DMS53 treated with DMSO at 0.1 percent for 48 hours (cell line): ENCODE measurements at regions not wholly inside any gene's neighbourhood (a gene's known extent, or its start where the extent isn't known, plus 50 kb on each side); places are given as distances from the start of the nearest gene placed in this dataset.
"Not testable (repeated sequence)": the region's sequence is repeated elsewhere in the genome, so short reads cannot be mapped to it uniquely, and the experiment has no call there.

Source experiments
- DNase-seq: peaks from one replicate; lab custom pipeline; 2025; ENCODE audit not compliant: unreplicated experiment; lab: John Stamatoyannopoulos, UW

DNA sequence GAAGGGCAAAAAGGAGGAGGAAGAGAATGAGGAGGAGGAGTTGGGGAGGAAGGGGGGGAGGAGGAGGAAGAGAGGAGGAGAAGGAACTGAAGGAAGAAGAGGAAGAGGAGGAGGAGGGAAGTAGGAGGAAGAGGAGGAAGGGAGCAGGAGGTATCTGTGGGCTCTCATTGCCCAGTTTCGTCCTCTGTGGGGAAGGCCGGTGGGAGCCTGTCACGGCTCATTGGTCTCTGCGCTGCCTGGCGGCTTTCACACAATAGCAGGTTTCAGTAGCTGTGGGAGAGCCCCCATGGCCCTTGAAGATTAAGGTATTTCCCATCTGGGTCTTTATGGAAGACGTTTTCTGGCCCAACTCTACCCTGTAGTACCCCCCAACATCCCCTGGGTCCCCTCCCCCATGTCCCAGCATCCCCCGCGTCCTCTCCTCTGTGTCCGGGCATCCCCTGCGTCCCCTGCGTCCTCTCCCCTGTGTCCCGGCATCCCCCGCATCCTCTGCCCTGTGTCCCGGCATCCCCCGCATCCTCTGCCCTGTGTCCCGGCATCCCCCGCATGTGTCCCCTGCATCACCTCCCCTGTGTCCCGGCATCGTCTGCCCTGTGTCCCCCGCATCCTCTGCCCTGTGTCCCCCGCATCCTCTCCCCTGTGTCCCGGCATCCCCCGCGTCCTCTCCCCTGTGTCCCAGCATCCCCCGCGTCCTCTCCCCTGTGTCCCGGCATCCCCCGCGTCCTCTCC is 278.2 kb upstream of the SFSWAP start:
- no peak for DNase-seq

DNA sequence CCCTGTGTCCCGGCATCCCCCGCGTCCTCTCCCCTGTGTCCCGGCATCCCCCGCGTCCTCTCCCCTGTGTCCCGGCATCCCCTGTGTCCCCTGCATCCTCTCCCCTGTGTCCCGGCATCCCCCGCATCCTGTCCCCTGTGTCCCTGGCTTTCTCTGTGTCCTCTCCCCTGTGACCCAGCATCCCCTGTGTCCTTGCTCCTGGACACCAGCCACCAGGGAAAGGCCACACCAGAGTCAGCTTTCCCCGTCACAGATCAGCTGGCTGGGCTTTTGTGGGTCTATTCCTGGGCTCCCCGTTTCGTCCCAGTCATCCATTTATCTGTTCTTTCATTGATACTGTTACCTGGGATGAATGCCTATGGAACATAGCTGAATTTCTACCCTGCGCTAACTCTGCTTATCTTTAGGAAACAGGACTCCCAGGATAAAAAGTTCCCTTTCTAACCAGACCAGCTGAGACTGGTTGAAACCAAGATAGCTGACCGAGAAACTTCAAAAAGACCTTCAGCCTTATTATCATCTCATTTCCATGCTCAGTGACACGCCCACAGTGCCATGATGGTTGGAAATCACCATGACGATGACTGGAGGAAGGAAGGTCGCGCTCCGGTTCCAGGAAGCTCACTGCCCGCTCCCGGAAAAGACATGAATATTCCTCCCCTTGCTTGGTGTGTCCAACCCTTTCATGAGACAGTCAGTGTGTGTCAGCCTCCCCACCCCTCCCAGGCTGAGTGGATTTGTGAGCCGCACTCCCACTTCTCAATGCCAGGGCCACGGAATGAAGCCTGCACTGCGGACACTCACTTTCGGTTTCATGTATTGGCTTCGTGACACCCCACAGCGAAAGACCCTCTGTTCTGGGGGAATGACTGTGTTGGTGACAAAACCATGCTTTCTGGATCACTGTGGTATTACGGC is 276.4 kb upstream of the SFSWAP start:
- no peak for DNase-seq

DNA sequence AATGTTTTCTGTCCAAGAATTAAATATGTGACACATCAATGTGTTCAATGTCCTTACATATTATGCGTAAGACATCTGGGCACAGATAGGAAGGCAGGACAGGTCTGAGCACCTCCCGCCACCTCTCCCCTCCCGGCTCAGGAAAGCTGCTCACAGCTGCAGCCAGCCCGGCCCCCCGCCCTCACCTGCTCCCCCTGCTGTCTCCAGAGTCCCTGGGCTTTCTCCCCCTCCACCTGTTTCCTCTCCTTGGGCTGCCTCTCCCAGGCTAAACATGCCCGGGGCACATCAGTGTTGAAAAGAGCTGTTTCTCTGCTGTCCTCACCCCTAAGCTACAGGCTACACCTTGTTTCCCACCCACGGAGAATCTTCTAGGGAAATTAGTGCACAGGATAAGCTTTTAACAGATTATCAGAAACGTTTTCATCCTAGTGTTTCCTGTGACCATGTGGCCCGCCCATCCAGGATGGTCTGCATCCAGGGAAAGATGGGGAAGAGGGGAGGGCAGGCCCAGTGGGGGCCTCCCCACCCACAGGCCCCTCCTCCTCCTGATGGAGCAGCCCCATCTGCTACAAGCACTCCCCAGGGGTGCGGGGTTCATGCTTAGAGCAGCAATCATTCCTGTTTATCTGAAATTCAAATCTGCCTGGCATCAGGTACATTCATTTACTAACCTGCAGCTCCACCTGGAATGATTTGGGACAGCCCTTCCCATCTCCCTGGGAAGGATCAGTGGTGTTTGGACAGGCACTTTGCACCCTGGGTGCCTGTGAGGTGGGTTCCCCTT is 273.8 kb upstream of the SFSWAP start:
- DNase-seq, result no peak

DNA sequence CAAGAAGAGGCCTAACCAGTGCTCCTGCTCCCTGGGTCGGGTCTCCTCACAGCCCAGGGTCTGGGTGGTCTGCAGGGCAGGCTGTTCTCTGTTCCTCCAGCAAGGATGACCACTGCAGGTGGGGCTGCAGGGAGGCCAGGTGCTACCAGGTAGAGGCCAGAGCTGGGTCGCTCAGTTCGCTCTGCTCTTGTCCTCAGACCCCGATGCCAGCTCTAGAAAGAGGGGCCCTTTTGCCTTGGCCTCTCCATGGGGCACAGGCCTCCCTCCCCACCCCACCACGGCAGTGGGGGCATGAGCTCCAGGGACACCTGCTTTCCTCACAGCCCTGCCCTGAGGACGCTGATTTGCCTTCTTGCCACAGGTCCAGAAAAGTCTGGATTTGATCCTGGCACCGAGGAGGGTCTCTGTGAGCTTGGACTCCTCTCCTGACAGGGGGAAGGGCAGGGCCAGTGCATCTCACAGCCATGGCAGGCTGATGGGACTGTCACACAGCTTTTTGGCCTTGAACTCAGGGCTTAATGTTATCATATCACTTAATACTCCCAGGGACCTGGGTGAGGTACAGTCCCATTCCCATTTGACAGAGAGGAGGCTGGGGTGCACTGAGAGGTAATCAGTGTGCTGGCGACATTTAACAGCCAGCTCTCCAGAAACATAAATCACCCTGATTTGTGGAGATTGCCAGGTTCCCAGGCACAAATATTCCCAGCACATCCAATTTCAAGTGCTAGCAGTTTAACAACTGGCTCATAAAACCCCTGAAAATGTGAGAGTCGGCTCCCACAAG is 273.0 kb upstream of the SFSWAP start:
- no peak for DNase-seq

DNA sequence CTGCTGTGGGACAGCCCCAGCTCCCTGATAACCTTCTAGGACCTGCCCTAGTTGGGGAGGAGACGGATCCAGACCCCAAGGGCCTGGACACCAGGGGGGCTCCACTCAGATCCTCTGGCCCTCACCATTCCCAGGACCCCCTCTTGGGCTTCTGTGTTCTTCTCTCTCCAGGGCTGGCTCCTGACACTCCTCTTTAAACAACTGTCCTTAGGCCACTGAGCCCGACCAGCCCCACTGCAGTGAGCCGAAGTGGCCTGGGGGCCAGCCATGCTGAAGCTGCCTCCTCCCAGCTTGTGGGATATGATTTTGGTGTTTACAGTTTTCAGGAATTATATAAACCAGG is 272.4 kb upstream of the SFSWAP start:
- DNase-seq, result not testable (repeated sequence)

DNA sequence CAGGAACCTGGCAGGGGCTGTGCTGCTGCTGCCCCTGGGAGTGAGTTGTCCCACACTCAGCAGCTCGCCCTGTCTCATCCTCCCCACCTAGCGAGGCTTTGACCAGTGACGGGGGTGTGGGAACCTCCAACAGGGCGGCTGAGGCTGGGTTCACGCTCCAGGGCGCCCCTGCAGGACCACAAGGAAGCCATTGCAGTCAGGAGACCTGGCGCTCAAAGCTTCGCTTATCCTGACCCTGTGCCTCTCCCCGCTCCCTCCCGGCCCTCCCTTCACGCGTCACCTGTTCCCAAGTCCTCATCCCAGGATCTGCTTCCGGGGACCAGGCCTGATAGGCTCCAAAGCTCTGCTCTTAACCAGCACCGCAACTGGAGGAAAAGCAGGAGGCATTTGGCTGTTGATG is 272.0 kb upstream of the SFSWAP start:
- DNase-seq, result no peak

DNA sequence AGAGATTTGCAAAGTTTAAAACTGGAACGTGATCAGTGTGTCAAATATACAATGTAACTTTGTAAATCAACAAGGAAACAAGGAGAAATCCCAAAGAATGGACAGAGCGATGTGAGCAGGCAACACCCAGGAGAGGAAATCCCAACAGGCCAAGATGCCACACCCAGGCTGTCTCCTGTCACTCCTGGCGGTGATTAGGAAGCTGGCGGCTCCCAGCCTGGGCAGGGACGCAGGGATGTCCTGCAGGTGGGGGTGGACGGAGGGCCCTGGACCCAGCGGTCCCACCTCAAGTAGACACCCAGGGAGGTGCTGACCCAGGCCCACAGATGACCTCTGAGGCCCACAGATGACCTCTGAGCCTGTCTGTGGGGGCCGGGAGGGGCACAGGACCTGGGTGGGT is 271.1 kb upstream of the SFSWAP start:
- DNase-seq, result not testable (repeated sequence)

DNA sequence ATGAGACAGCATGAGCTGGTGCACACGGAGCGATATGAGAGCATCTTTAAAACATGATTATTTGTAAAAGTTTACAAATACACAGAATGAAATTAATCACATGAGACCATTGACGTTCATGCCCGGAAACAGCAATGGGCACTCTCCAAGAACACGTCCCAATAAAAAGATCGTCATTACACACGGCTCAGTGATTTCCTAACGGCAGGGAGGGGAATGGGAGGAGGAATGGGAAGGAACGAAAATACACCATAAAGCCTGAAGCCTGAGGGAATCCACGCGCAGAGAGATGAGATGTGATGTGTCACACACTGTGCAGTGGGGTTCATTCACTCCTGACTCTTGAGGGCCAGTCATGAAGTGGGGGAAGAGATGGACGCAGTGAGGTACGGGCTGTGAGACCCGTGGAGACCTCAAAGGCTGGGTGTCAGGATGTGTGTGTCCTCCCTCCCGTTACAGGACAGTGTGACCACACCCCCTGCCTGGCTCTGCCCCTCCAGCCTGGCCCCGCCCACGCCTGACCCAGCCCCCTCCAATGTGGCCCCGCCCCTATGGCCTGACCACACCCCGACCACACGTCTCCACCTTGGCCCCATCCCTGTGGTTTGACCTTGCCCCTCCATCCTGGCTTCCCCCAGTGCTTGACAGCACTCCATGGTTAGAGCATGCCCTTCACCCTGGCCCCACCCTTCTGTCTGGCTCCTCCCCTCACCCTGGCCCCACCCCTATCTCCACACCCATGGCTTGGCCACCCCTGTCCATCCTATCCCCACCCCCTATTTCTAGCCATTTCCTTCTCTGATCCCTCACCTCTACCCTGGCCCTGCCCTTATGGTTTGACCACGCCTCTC is 270.5 kb upstream of the SFSWAP start:
- not testable (repeated sequence) for DNase-seq

DNA sequence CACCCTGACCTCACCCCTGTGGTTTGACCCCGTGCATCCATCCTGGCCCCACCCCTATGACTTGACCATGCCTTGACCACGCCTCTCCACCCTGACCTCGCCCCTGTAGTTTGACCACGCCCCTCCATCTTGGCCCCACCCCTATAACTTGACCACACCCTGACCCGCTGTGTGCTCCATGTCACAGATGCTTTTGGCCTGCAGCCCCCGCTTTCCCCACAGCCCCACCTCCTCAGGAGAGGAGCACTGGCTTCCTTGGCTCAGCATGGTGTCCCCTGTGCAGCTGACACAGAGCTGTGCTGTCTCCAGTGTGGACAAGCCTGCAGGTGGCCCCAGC is 269.9 kb upstream of the SFSWAP start:
- no peak for DNase-seq

DNA sequence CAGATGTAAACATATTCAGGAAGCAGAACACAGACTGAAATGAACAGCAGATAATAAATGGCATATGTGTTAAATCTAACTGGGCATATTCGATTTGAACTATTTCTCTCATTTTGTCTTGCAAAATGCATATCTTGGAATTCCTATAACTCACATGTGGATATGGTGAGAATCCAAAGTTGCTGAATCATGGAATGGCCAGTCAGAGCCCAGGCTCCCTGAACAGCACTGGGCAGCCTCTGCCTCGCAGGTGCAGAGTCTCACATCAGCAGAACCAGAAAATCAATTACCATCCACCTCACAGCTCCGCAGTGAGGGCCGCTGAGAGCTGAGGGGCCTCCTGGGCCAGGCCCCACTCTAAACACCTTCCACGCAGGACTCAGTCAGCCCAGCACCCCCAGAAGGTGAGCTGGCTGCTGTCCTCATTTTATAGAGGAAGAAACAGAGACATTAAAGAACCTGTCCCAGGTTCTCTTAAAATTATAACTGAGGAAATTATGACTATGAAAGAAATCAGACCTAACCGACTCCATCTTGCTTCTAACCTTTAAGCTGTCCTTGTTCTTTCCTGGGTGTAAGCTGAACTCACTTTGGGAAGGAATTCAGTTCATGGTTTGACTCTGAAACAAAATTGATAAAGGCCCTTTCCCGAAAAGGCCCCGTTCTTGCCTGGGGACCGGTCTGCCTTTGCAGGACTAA is 269.1 kb upstream of the SFSWAP start:
- no peak for DNase-seq

DNA sequence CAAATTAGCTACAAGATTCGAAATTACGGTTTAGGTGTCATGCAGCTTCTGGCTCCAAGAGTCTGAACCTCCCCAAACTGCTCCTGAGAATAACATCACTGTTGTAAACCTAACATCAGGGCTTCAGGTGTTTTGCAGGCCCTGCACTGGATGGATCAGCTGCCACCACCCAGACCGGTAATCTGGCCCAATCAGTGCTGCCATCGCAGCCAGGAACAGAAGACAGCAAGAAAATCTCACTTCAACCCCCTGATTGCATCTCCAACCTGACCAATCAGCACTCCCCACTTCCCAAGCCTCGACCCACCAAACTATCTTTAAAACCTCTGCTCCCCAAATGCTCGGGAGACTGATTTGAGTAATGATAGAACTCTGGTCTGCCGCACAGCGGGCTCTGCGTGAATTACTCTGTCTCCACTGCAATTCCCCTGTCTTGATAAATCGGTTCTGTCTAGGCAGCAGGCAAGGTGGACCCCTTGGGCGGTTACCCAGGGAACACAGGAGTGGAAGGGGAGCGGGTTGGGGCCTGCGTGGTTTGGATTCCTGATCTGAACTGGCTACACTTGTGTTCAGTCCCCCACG is 268.5 kb upstream of the SFSWAP start:
- DNase-seq, result no peak

DNA sequence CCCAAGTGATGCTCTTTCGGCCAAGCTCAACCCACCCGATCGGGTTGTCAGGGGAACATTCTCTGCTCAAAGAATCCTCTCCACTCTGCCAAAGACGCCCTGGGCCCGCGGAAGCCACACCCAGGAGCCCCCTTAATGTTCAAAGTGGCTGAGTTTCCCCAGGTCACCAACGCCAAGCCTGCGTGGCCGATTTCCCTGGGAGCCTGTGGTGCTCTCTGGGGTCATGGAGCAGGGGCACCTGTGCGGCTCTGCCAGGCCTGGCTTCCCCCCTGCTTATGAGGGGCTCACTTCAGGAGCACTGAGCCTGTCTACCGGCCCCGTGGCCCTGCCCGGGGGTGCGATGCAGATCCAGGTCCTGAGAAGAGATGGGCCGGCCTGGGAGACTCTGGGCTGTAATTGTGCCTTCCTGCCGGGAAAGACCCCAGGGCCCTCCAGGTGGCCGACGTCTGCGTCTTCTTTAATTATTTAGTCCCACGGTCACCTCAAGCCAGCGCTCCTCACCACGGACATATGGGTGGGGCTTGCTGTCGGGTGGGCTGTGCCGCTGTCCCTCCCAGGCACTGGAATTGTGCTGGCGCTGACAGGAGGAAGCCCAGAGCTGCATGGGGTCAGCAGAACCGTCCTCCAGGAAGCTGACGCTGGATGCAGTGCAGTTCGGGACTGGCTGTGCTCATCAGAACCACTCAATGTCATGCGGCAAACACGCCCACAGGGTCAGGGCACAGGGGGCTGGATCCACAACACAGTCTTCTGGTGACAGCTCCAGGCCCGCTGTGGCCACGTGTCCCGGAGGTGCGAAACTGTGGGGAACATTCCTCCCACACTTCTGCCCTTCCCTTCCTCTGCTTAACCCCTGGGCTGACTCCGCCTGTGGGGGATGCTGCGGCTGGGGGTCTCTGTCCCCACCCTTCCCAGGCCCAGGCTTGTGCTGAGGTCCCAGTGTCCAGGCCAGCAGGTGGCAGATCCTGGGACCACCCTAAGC is 267.6 kb upstream of the SFSWAP start:
- DNase-seq, result no peak

DNA sequence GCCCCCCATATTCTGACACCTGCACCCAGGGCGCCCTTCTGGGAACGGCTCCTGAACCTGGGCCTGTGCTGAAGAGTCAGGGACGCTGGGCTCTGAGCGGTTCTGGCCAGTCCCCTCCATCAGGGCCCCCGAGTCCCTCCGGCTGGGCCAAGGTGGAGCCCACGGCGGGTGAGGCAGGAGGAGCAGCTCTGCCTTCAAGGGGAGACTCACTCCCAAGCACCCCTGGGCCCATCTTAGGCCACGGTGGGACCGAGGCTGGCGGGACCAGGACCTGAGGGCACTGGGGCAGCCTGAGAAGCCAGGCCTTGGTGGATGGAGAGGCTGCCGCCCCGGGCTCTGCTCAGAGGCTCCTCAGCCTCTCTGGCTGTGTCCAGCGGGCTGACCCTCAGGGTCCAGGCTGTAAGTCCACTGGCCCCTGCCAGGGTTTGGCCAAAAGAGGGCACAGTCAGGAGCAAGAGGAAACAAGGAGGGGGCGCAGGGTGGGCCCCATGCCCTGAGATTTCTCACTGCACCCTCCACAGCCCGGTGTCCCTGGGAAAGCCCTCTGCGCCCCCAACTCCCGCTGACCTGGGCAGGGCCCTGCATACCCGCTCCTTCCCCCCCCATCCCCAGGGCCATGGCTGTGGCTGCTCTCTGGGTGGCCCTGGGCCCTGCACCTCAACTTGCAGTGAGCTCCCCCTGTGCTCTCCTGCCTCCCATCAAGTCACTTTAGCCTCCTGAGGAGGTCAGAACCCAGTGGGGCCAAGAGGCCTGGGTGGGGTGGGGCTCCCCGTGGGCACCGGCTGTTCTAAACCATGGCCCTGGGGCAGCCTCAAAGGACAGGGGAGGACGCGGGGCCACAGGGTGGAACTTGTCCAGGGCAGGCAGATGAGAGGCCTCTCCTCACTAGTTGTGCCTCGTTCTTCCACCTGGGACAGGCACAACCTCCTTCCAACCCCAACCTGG is 266.4 kb upstream of the SFSWAP start:
- DNase-seq, result no peak

DNA sequence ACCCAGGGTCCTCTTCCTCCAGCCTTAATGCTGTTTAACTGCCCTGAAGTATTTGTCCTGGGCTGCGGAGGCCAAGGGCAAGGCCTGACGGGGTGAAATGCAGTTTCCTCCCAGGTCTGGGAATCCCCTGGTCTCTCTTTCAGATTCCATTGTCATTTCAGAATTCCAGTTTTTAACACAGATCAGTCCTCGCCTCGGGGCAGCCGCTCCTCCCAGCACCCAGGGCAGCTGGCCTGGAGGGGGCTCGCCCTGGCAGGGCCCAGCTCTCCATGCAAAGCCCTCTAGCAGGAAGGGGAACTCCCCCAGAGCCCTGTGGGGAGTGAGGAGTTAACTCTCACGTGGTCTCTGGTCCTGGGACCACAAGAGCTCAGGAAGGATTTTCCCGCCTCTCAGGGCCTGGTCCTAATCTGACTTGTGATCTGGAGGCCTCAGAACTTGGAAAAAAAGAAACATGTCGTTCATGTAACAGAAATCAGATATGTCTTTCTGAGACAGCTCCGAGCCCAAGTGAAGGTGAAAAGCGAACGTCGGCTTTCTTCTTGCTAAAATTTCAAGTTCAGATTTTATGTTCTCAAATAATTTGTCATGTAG is 265.6 kb upstream of the SFSWAP start:
- no peak for DNase-seq

DNA sequence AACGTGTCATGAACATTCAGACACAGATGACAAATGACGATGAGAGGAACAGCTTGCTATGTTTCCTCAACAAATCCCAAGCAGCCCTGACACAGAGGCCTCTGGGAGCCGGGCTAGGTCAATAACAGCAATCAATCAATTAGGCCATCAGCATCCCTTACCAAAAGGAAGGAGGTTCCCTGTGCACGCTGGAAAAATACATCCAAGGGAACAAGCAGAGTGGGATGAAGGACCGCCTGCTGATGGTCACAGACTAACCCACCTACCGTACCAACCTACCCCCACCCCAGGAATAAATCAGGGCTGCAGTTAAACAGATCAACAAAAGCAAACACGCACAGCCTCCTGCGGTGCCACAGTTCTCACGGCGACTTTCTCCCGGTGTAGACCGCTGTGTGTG is 265.1 kb upstream of the SFSWAP start:
- no peak for DNase-seq

DNA sequence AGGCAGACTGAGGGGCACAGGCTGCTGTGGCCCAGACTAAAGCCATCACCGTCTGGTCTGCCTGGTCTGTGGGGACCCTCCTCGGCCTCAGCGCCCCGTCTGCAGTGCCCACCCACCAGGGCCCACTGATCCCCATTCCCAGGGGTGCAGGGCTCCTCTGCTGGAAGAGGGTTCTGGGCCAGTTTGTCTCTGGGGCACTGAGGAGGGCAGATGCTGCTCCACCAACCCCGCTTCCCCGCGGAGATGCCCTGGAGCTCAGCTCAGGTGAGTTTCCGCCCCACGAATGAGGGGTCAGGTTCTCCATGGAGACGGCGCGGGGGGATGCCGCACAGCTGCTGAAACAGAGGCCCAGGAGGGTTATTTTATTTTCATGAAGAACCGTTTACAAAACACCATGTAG is 263.3 kb upstream of the SFSWAP start:
- not testable (repeated sequence) for DNase-seq
